COLO668 (cell line): ENCODE measurements at regions not wholly inside any gene's neighbourhood (a gene's known extent, or its start where the extent isn't known, plus 50 kb on each side); places are given as distances from the start of the nearest gene placed in this dataset.
"Not testable (repeated sequence)": the region's sequence is repeated elsewhere in the genome, so short reads cannot be mapped to it uniquely, and the experiment has no call there.

ENCODE experiments used
- DNase-seq: peaks from one replicate; lab custom pipeline; 2025; ENCODE audit not compliant: unreplicated experiment; lab: John Stamatoyannopoulos, UW

- DNase-seq = no peak
Observed at GRCh38 chr6:78639111-78640110, 227.9 kb upstream of the IRAK1BP1 start.

- not testable (repeated sequence) for DNase-seq
Observed at GRCh38 chr6:78643976-78644375, 223.4 kb upstream of the IRAK1BP1 start.

GRCh38 chr6:78646542-78647415, 220.6 kb upstream of the IRAK1BP1 start:
- not testable (repeated sequence) for DNase-seq

- not testable (repeated sequence) for DNase-seq
Observed at GRCh38 chr6:78665819-78666218, 201.5 kb upstream of the IRAK1BP1 start.

GRCh38 chr6:78666764-78667163, 200.6 kb upstream of the IRAK1BP1 start:
- DNase-seq = no peak

GRCh38 chr6:78670156-78670555, 197.2 kb upstream of the IRAK1BP1 start:
- DNase-seq = no peak

- DNase-seq = no peak
Observed at GRCh38 chr6:78670802-78671201, 196.5 kb upstream of the IRAK1BP1 start.

- DNase-seq = peak; percentile 0
Observed at GRCh38 chr6:78676069-78677007, 191.0 kb upstream of the IRAK1BP1 start.

GRCh38 chr6:78688668-78689067, 178.7 kb upstream of the IRAK1BP1 start:
- DNase-seq = no peak

- no peak for DNase-seq
Observed at GRCh38 chr6:78693835-78694234, 173.5 kb upstream of the IRAK1BP1 start.

GRCh38 chr6:78694628-78695027, 172.7 kb upstream of the IRAK1BP1 start:
- not testable (repeated sequence) for DNase-seq

- no peak for DNase-seq
Observed at GRCh38 chr6:78700991-78701390, 166.4 kb upstream of the IRAK1BP1 start.

GRCh38 chr6:78701407-78701806, 165.9 kb upstream of the IRAK1BP1 start:
- DNase-seq = no peak

- no peak for DNase-seq
Observed at GRCh38 chr6:78709021-78709420, 158.3 kb upstream of the IRAK1BP1 start.

- DNase-seq = no peak
Observed at GRCh38 chr6:78713564-78713963, 153.8 kb upstream of the IRAK1BP1 start.

- DNase-seq = no peak
Observed at GRCh38 chr6:78744144-78744543, 123.2 kb upstream of the IRAK1BP1 start.

- DNase-seq = no peak
Observed at GRCh38 chr6:78746457-78746856, 120.9 kb upstream of the IRAK1BP1 start.

GRCh38 chr6:78749326-78749725, 118.0 kb upstream of the IRAK1BP1 start:
- DNase-seq = no peak

GRCh38 chr6:78758297-78758798, 109.0 kb upstream of the IRAK1BP1 start:
- DNase-seq = not testable (repeated sequence)

GRCh38 chr6:78768271-78768670, 99.1 kb upstream of the IRAK1BP1 start:
- DNase-seq = no peak
